ENCODE measurements at regions not wholly inside any gene's neighbourhood (a gene's known extent, or its start where the extent isn't known, plus 50 kb on each side); places are given as distances from the start of the nearest gene placed in this dataset.
A peak's percentile ranks its signal among the peaks of the same experiment; 100 is the strongest.

DNA sequence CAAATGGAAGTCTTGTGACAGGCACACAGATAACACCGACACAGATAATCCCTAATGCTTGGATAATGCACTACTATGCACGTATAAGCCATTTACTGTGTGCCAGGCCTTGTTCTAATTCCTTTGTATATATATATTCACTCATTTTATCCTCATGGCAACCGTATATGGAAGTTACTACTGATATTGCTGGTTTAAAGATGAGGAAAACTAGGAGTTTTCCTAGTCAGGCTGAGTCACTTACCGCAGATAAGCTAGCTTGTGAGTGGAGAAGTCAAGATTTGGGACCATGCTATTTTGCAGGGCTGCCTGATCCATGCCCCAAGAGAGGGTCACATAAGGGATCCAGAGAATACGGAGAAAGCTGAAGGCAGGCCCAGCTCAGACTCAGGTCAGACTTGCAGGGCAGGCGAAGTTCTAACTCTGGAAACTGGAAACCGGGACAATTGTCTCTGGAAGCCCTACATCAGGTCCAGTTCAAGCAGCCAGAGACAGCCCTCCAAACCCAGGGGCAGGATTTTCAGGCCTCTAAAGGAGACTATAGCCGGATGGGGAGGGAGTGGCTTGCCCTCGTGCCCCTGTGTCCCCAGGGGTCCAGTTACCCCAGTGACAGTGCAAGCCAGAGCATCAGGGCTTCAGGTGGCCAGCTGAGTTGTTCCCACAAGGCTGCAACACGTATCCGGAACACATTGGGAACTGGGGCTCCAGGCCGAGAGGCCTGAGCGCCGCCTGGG is 534.8 kb downstream of the INSC start:
- H3K9me3 ChIP-seq (ENCODE audit: control insufficient read depth in 2 of 3, insufficient read depth in 1 of 3, low read length in 3 of 3) = no peaks in the 10 kb centered on the region
- peak overlapping the region in 1 of 3 donors; percentile 59 for H3K9ac ChIP-seq (ENCODE audit: low read length in 3 of 3)
- H3K36me3 ChIP-seq (ENCODE audit: control insufficient read depth in 2 of 3, insufficient read depth in 3 of 3, low read length in 3 of 3) = no peaks in the 10 kb centered on the region
- H3K27me3 ChIP-seq (ENCODE audit: control insufficient read depth, insufficient read depth, low read length) = no peaks in the 10 kb centered on the region
- FAIRE-seq (no peak), DNase-seq (no peak)
- H3K4me1 ChIP-seq (ENCODE audit: control insufficient read depth in 2 of 3, insufficient read depth in 2 of 3, low read depth in 1 of 3, low read length in 3 of 3) = peaks cover 0 to 15% (median 3%) of the 10 kb centered on the region in 3 donors
- H3K27ac ChIP-seq (ENCODE audit: low read depth in 2 of 2, low read length in 2 of 2) = peak overlapping the region in 1 of 2 donors; percentile 62
- H3K4me3 ChIP-seq (ENCODE audit: low read length in 3 of 3) = no peak overlapping the region
- intact Hi-C loops (cut with DNase I) = loop anchor here (10.0 kb wide), 1 partner anchor 955 kb away; no protein-coding TSS in a partner anchor
- TF ChIP-seq, protein P1, sequence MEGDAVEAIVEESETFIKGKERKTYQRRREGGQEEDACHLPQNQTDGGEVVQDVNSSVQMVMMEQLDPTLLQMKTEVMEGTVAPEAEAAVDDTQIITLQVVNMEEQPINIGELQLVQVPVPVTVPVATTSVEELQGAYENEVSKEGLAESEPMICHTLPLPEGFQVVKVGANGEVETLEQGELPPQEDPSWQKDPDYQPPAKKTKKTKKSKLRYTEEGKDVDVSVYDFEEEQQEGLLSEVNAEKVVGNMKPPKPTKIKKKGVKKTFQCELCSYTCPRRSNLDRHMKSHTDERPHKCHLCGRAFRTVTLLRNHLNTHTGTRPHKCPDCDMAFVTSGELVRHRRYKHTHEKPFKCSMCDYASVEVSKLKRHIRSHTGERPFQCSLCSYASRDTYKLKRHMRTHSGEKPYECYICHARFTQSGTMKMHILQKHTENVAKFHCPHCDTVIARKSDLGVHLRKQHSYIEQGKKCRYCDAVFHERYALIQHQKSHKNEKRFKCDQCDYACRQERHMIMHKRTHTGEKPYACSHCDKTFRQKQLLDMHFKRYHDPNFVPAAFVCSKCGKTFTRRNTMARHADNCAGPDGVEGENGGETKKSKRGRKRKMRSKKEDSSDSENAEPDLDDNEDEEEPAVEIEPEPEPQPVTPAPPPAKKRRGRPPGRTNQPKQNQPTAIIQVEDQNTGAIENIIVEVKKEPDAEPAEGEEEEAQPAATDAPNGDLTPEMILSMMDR (IDR thresholded peaks at IDR 0.05; ENCODE audit: borderline replicate concordance, extremely low read depth, insufficient read depth) = no peak

DNA sequence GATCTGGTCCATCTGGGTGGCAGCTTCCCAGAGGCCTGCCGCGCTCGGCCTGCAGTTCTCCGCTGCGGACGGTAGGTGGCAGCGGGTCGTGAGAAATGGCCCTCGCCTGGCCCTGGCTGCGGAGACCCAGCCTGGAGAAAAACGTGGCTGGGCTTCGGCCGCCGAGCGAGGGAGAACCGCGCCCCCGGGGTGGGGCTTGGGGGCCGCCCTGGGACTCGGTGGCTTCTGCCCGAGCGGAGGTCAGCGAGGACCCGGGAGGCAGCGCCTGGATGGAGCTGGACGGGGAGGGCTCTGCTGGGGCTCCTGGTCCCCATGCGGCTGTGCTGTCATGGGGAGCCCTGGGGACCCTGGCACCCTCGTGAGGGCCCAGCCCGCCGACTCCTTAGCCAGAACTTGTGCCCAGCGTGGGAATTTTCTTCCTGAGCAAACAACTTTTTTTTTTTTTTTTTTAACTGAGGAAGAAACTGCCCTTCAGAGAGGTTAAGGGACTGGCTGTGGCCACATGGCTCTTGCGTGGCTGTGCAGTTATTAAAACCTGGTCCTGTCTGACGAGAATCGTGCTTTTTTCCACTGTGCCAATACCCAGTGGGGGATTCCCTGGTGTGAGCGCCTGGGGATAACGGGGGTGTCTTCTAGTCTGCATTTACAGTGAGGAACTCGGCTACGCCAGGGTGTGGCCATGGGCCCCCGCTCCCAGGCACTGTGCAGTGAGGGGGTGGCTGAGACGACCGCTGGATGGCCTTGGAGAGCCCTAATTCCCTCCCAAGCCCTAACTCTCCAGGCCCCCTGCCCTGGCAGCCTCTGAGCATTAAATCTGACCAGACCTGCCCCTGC is 535.6 kb downstream of the INSC start:
- FAIRE-seq = peak; percentile 70
- peak overlapping the region; percentile 60 to 69 for H3K27ac ChIP-seq (ENCODE audit: low read depth in 2 of 2, low read length in 2 of 2)
- no peaks in the 10 kb centered on the region for H3K27me3 ChIP-seq (ENCODE audit: control insufficient read depth, insufficient read depth, low read length)
- peak overlapping the region in 2 of 3 donors; percentile 8 to 20 for H3K9ac ChIP-seq (ENCODE audit: low read length in 3 of 3)
- TF ChIP-seq, protein P1 (IDR thresholded peaks at IDR 0.05; ENCODE audit: borderline replicate concordance, extremely low read depth, insufficient read depth) = peak; percentile 100
- H3K4me1 ChIP-seq (ENCODE audit: control insufficient read depth in 2 of 3, insufficient read depth in 2 of 3, low read depth in 1 of 3, low read length in 3 of 3) = peaks cover 0 to 15% (median 3%) of the 10 kb centered on the region in 3 donors
- peak; percentile 97 to 98 (median 97) for DNase-seq
- intact Hi-C loops (cut with DNase I) = no loop called here
- H3K4me3 ChIP-seq (ENCODE audit: low read length in 3 of 3) = peak overlapping the region in 1 of 3 donors; percentile 45
- H3K9me3 ChIP-seq (ENCODE audit: control insufficient read depth in 2 of 3, insufficient read depth in 1 of 3, low read length in 3 of 3) = no peaks in the 10 kb centered on the region
- no peaks in the 10 kb centered on the region for H3K36me3 ChIP-seq (ENCODE audit: control insufficient read depth in 2 of 3, insufficient read depth in 3 of 3, low read length in 3 of 3)

DNA sequence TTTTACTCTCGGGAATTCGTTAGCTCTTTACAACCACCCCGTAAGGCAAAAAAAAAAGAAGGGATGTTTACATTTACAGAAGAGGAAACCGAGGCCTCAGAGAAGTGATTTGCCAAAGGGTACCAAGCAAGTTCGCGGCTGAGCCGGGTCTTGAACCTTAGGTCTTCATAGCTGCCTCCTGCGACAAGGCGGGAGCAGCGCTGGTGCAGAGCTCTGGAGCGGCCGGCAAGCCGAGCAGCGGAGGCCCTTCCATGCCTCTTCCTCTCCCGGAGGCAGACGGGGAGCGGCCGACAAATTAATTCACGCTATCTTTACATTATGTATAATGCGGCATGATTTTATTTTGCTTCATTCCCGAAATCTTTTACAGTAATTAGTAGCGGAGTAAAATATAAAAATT is 536.3 kb downstream of the INSC start:
- no peak for FAIRE-seq
- TF ChIP-seq, protein P1 (IDR thresholded peaks at IDR 0.05; ENCODE audit: borderline replicate concordance, extremely low read depth, insufficient read depth) = no peak
- no peak overlapping the region for H3K4me3 ChIP-seq (ENCODE audit: low read length in 3 of 3)

More for the DNA sequence above, 536.3 kb downstream of the INSC start:
- Histone ChIP-seq H3K27me3 (ENCODE audit: control insufficient read depth, insufficient read depth, low read length) (no peaks in the 10 kb centered on the region), H3K9me3 (ENCODE audit: control insufficient read depth in 2 of 3, insufficient read depth in 1 of 3, low read length in 3 of 3) (no peaks in the 10 kb centered on the region), H3K9ac (ENCODE audit: low read length in 3 of 3) (no peak overlapping the region), H3K4me1 (ENCODE audit: control insufficient read depth in 2 of 3, insufficient read depth in 2 of 3, low read depth in 1 of 3, low read length in 3 of 3) (peaks cover 0 to 15% (median 3%) of the 10 kb centered on the region in 3 donors), H3K36me3 (ENCODE audit: control insufficient read depth in 2 of 3, insufficient read depth in 3 of 3, low read length in 3 of 3) (no peaks in the 10 kb centered on the region), H3K27ac (ENCODE audit: low read depth in 2 of 2, low read length in 2 of 2) (peak overlapping the region in 1 of 2 donors; percentile 69)
- intact Hi-C loops (cut with DNase I) = no loop called here
- peak in 4 of 5 donors; percentile 13 to 76 (median 44) for DNase-seq
